ENCODE measurements at regions not wholly inside any gene's neighbourhood (a gene's known extent, or its start where the extent isn't known, plus 50 kb on each side); places are given as distances from the start of the nearest gene placed in this dataset.

DNA sequence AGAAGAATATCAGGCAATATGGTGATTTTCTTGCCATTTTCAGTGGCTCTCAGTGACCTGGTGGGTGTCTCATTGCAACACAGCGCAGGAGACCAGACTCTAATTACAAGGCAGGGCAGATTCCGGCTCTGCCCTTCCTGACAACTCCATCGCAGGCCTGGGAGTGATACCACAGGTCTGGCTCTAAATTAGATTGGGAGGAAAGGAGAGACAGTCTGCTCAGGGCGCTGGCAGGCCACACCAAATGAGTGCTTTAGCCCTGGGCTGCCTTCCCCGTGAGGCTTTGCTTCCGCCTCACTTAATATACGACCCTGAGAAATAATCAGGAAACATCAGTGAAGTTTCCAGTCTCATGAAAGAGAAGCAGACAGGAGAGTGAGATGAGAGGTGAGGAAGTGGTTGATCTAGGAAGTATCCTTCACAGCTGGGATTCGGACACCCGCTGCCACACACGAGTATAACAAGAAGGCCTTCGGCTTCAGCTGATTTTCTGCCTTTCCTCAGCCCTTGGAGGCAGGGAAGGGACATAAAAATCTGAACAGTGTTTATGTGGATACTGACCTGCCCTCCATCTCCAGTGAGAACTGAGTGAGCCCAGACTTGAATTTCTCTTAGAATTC lies 73.7 kb upstream of the PROK2 start:
- no peak for DNase-seq (ENCODE audit: extremely low read depth in 1 of 2, low read depth in 1 of 2)

DNA sequence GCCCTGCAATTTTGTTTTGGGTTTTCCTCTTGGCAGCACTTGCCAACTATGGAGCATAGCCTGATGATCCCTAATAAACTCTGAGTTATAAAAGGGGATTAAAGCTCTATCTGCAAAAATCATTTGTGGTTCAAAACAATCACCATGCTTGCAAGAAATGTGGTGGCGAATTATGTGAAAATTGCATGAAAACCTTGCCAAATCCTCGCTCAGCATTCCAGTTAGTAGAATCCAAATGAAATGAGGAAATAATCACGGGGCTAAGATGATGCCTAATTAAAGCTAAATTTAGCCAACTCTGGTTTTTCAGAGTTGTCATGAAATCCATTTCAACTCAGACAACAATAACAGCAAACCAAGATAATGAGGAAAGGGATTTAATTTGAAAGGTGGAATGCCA lies 73.0 kb upstream of the PROK2 start:
- no peak for DNase-seq (ENCODE audit: extremely low read depth in 1 of 2, low read depth in 1 of 2)

DNA sequence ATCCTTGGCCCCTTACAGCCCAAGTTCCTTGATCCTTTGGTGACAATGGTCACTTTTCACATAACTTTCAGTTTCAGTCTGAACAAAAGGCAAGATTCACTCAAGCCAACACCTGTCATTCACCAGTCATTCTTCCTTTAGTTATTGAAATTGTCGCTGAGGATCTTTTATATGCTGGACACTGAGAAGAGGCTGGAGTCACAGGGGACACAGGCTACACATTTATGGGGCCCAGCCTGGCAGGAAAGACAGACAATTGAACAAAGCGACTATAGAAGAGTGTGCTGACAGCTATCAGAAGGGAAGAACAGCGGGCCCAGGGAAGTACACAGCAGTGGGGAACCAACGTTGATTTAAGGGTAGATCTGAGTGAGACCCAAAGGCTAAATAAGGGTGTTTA lies 69.8 kb upstream of the PROK2 start:
- DNase-seq (ENCODE audit: extremely low read depth in 1 of 2, low read depth in 1 of 2), result no peak

DNA sequence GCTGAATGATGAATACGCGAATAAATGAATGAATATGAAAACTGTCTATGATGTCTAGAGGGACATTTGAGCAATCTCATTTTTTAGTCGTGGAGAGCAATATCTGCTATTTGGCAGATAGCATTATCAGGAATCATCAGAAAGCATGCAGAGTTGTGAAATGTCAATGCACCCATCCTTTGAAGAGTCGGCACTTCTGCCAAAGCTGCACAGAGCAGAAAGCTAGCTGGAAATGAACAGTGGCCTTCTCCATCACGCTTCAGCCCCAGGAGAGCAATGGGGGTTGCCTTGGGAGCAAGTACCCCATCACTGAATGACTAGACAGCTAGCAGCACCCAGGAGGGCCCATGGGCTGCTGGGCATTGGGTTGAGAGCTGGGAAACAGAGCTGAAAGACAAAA lies 69.1 kb upstream of the PROK2 start:
- DNase-seq (ENCODE audit: extremely low read depth in 1 of 2, low read depth in 1 of 2), result no peak

DNA sequence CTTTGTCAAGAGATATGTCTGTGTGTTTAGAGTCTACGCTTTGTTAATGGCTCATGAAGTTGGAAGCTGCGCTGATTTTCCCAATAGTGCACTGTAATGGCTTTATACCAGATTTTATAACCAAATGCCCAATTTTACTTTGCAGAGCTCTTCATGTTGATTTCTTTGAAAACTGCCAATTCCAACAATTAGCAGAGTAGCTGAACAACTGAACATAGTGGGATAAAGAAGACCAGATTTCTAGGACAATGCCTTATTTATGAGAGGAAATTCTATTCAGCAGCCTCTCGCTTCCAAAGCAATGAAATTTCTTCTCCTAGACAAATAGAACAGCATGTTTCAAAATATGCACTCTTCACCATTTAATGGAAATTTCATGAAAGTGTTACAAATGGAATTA lies 66.9 kb upstream of the PROK2 start:
- no peak for DNase-seq (ENCODE audit: extremely low read depth in 1 of 2, low read depth in 1 of 2)

DNA sequence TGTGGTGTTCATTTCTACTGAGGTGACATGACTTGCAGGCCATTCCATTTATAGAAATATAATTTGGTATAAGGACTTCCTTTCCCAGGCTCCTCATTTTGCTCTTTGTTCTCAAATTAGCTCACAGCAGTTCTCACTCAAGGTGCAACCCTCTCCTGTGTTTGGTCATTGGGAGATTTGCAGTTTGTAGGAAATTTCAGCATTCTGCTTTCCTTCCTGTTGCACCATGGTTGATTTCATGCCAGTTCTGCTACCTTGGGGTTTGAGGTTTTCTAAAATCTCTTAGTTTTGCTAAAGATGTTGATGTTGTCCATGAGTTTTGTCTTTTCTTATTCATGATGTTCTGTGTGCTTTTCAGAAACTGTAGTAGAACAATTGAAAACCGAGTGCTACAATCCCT lies 65.7 kb upstream of the PROK2 start:
- DNase-seq (ENCODE audit: extremely low read depth in 1 of 2, low read depth in 1 of 2), result no peak

DNA sequence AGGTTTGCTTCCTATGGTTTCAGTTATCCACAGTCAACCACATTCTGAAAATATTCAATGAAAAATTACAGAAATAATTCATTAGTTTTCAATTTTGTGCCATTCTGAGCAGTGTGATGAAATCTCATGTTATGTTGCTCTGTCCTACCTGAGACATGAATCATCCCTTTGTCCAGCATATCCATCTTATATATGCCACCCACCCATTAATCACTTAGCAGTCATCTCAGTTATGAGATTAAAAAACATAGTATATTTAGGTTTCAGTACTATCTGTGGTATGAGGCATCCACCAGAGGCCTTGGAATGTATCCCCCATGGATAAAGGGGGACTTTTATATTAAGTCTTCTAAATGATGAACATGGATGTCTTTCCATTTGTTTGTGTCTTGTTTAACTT lies 64.7 kb upstream of the PROK2 start:
- no peak for DNase-seq (ENCODE audit: extremely low read depth in 1 of 2, low read depth in 1 of 2)

DNA sequence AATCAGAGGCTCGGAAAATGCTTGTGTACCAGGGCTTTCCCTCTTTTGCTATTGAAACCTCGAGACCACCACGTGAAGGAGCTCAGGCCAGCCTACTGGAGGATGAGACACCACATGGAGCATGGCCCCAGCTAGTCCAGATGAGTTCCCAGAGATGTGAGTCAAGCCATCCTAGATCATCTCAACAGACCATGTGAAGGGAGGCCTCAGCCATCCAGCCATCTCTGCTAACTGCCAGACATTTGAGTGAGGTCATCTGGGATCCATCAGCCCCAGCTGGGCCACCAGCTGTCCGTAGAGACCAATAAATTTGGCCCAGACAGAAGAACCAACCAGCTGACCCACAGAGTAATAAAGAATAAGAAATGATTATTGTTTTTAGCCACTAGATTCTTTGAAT lies 62.8 kb upstream of the PROK2 start:
- DNase-seq (ENCODE audit: extremely low read depth in 1 of 2, low read depth in 1 of 2), result no peak

DNA sequence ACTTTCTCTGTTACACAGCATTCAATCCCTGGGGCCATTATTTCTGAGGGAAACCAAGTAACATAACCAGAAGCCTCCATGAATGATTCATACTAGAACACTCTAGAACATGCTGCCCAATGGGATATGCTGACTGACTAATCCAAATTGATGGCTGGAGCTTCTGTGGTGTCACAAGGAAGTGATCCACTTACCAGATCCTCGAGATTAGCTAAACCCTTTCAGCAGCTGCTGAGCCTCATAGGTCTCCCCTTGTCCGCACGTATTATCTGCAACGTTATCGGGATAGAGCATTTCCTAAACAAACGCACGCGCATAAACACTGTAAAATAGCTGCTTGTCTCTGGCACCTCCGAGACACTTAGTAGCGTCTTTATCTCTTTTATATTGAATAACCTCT lies 61.2 kb upstream of the PROK2 start:
- no peak for DNase-seq (ENCODE audit: extremely low read depth in 1 of 2, low read depth in 1 of 2)

DNA sequence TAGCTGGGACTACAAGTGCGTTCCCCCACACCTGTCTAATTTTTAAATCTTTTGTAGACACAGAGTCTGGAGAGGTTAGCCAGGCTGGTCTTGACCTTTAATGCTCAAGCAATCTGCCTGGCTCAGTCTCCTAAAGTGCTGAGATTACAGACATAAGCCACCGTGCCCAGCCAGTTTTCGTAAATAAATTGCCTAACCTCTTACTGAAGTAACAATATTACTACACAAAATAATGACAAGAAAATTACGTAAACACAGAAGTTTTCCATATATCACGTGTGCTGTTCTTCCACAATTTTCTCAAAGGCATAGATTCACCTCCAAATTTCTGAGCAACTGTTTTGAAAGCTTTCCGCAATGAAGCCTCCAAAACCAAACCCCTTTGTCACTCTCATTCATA lies 58.1 kb upstream of the PROK2 start:
- no peak for DNase-seq (ENCODE audit: extremely low read depth in 1 of 2, low read depth in 1 of 2)

DNA sequence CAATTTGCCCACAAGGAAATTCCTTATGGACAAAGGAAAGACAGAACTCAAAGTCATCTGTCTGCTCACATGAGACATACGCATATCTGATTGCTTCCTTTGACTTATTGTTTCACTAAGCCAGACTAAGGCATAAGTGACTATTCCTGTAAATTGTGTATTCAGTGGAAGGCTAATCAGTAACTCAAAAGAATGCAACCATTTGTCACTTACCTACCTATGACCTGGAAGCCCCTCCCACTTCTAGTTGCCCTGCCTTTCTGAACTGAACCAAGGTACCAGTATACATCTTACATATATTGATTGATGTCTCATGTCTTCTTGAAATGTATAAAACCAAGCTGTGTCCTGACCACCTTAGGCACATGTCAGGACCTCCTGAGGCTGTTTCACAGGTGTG lies 53.5 kb upstream of the PROK2 start:
- DNase-seq (ENCODE audit: extremely low read depth in 1 of 2, low read depth in 1 of 2), result no peak

Data from activated CD8-positive, alpha-beta memory T cell treated with anti-CD3 and anti-CD28 coated beads for 1 hour (primary cell).